HepG2 (cell line): ENCODE measurements at regions not wholly inside any gene's neighbourhood (a gene's known extent, or its start where the extent isn't known, plus 50 kb on each side); places are given as distances from the start of the nearest gene placed in this dataset.

Experiments used
- EEA1 ChIP-seq: sonication (generic); formaldehyde crosslinking; IDR thresholded peaks from 2 replicates; pipeline ENCODE4 v1.5.1; 2020; ENCODE audit warnings: mild to moderate bottlenecking, missing genetic modification reagents, borderline replicate concordance
- ERF ChIP-seq: IDR thresholded peaks from 2 replicates; pipeline ENCODE4 v1.6.1; 2018; ENCODE audit warnings: missing biosample characterization, missing genetic modification reagents
- HNF4G ChIP-seq, 2 experiments: sonication (generic) in 1 of 2; formaldehyde crosslinking in 1 of 2; IDR thresholded peaks; 2 replicates each; pipeline versions ENCODE4 v1.4.0 to v1.6.1; 2011 to 2020; ENCODE audit warnings: borderline replicate concordance in 2 of 2, low read depth in 2 of 2, mild to moderate bottlenecking in 2 of 2, low read length in 1 of 2, missing genetic modification reagents in 1 of 2, moderate library complexity in 1 of 2
- KAT2B ChIP-seq: fragments of 150-350 bp; IDR thresholded peaks from 2 replicates; pipeline ENCODE4 v1.6.1; 2014; ENCODE audit warnings: low read depth, low read length, borderline replicate concordance
- KLF11 ChIP-seq: IDR thresholded peaks from 2 replicates; pipeline ENCODE4 v1.6.1; 2016; ENCODE audit warnings: missing compliant biosample characterization
- MED8 ChIP-seq: sonication (generic); formaldehyde crosslinking; IDR thresholded peaks from 2 replicates; pipeline ENCODE4 v1.8.1; 2023; ENCODE audit warnings: mild to moderate bottlenecking, missing genetic modification reagents; ENCODE audit not compliant: insufficient replicate concordance
- NBN ChIP-seq: fragments of 450-650 bp; conservative IDR thresholded peaks from 2 replicates; pipeline ENCODE4 v1.6.1; 2017
- NFE2 ChIP-seq: sonication (generic); formaldehyde crosslinking; IDR thresholded peaks from 2 replicates; pipeline ENCODE4 v1.4.0; 2020; ENCODE audit warnings: missing genetic modification reagents
- NR2F1 ChIP-seq, 2 experiments: fragments of 450-650 bp in 1 of 2; formaldehyde crosslinking in 1 of 2; IDR thresholded peaks; 2 replicates each; pipeline versions ENCODE4 v1.5.0 to v1.6.1; 2016 to 2020; ENCODE audit warnings: mild to moderate bottlenecking in 1 of 2, missing compliant biosample characterization in 1 of 2, missing genetic modification reagents in 1 of 2, moderate library complexity in 1 of 2
- PAXIP1 ChIP-seq: sonication (generic); formaldehyde crosslinking; conservative IDR thresholded peaks from 2 replicates; pipeline ENCODE4 v1.4.0; 2020; ENCODE audit warnings: mild to moderate bottlenecking, missing genetic modification reagents, moderate library complexity
- RCOR2 ChIP-seq: IDR thresholded peaks from 2 replicates; pipeline ENCODE4 v1.6.1; 2016; ENCODE audit warnings: missing biosample characterization, missing genetic modification reagents
- SALL2 ChIP-seq: sonication (generic); formaldehyde crosslinking; IDR thresholded peaks from 2 replicates; pipeline ENCODE4 v1.8.1; 2023; ENCODE audit warnings: mild to moderate bottlenecking, missing genetic modification reagents, inconsistent platforms
- SIX1 ChIP-seq: sonication (generic); formaldehyde crosslinking; IDR thresholded peaks from 2 replicates; pipeline ENCODE4 v1.4.0; 2020; ENCODE audit warnings: missing genetic modification reagents, borderline replicate concordance
- SOX13 ChIP-seq, 3 experiments: fragments of 450-650 bp in 1 of 3; sonication (generic) in 1 of 3; formaldehyde crosslinking in 1 of 3; IDR thresholded peaks in 2 of 3; conservative IDR thresholded peaks in 1 of 3; 2 replicates each; pipeline versions ENCODE4 v1.5.0 to v1.6.1; 2016 to 2020; ENCODE audit warnings: antibody characterized with exemption in 1 of 3, mild to moderate bottlenecking in 1 of 3, missing compliant biosample characterization in 1 of 3, missing genetic modification reagents in 1 of 3, moderate library complexity in 1 of 3
- TAF1 ChIP-seq: sonication (generic); formaldehyde crosslinking; IDR thresholded peaks from 2 replicates; pipeline ENCODE4 v1.4.0; 2020; ENCODE audit warnings: missing genetic modification reagents
- ZBTB25 ChIP-seq: IDR thresholded peaks from 2 replicates; pipeline ENCODE4 v1.6.1; 2018; ENCODE audit warnings: missing genetic modification reagents
- ZBTB7B ChIP-seq: sonication (generic); formaldehyde crosslinking; IDR thresholded peaks from 2 replicates; pipeline ENCODE4 v1.4.0; 2020; ENCODE audit warnings: missing genetic modification reagents
- ZNF296 ChIP-seq: sonication (generic); formaldehyde crosslinking; conservative IDR thresholded peaks from 2 replicates; pipeline ENCODE4 v1.5.0; 2020; ENCODE audit warnings: mild to moderate bottlenecking, missing genetic modification reagents
- ZNF337 ChIP-seq: sonication (generic); formaldehyde crosslinking; IDR thresholded peaks from 2 replicates; pipeline ENCODE4 v1.5.1; 2020; ENCODE audit warnings: missing genetic modification reagents, low read depth, mild to moderate bottlenecking, borderline replicate concordance
- ZNF451 ChIP-seq: sonication (generic); formaldehyde crosslinking; IDR thresholded peaks from 2 replicates; pipeline ENCODE4 v1.5.0; 2020; ENCODE audit warnings: mild to moderate bottlenecking, missing genetic modification reagents
- ZNF619 ChIP-seq: sonication (generic); formaldehyde crosslinking; IDR thresholded peaks from 2 replicates; pipeline ENCODE4 v1.4.0; 2020; ENCODE audit warnings: mild to moderate bottlenecking, missing genetic modification reagents
- ZSCAN31 ChIP-seq: sonication (generic); formaldehyde crosslinking; IDR thresholded peaks from 2 replicates; pipeline ENCODE4 v1.5.0; 2020; ENCODE audit warnings: low read depth, mild to moderate bottlenecking, missing genetic modification reagents
- TF ChIP-seq, protein P1 (sequence below): sonication (generic); formaldehyde crosslinking; IDR thresholded peaks from 2 replicates; pipeline ENCODE4 v1.5.0; 2020; ENCODE audit warnings: missing genetic modification reagents

DNA sequence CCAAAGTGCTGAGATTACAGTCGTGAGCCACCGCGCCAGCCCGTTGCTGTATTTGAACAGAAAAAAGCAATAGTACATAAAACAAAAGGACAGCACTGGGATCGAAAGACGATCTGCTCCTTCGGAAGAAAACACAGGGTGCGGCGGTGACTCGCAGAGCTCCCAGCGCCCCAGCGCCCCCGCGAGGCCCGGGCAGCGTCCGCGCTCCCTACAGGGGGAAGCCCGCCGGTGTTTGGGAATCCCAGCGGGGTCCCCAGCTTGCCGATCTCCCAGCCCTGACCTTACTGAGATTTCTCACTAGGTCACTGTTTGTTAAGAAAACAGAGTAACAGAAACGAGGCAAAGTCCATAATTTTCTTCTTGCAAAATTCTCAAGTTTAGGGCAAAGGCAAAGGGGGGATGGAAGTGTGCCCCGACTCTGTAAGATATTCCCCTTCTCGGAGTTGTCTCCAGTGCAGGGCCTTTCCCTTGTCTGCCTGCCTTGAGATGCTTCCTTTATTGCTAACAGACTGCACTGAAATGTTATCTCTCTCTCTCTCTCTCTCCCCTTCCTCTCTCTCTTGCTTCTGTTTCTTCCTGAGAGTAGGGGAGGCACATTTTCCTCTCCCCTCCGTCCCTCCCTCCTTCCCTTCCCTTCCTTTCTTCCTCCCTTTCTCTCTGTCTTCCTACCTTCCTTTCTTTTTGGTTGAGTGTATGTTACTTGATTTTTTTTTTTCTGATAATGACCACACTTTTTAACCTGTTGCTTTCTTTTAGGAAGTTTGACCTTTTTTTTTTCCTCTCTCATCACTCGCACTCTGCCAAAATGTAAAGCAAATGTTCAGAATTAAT is 91.9 kb downstream of the TMEM30B start (continued):
- TF ChIP-seq ZBTB25: 0 out of 2 replicates have a peak, but pooled peaks have one; percentile 32
- TF ChIP-seq SIX1: no peak
- no peak for TF ChIP-seq ZNF296 (CRISPR knock-in tag)
- no peak for TF ChIP-seq ZSCAN31 (CRISPR knock-in tag)
- TF ChIP-seq EEA1 (CRISPR knock-in tag): no peak
- TF ChIP-seq SALL2: no peak
- no peak for TF ChIP-seq NFE2 (CRISPR knock-in tag)
- no peak for TF ChIP-seq ZNF337 (CRISPR knock-in tag)
- 0 out of 2 replicates have a peak, but pooled peaks have one; percentile 28 for TF ChIP-seq ERF (CRISPR knock-in tag)
- TF ChIP-seq SOX13 (IDR thresholded peaks at IDR 0.05): no peak
- TF ChIP-seq SOX13 (CRISPR knock-in tag; conservative IDR thresholded peaks at IDR 0.05 in 1 of 2, IDR thresholded peaks at IDR 0.05 in 1 of 2): peak in 1 of 2 experiments; percentile 27; a peak in 1 of 4 replicates
- TF ChIP-seq MED8 (CRISPR knock-in tag): no peak
- TF ChIP-seq HNF4G (IDR thresholded peaks at IDR 0.05; ENCODE audit: borderline replicate concordance, low read depth, low read length): peak; percentile 36; the same call in 1 of the 2 replicates
- TF ChIP-seq HNF4G (CRISPR knock-in tag; IDR thresholded peaks at IDR 0.05; ENCODE audit: borderline replicate concordance, low read depth): no peak
- no peak for TF ChIP-seq KLF11 (CRISPR knock-in tag)
- TF ChIP-seq, protein P1, sequence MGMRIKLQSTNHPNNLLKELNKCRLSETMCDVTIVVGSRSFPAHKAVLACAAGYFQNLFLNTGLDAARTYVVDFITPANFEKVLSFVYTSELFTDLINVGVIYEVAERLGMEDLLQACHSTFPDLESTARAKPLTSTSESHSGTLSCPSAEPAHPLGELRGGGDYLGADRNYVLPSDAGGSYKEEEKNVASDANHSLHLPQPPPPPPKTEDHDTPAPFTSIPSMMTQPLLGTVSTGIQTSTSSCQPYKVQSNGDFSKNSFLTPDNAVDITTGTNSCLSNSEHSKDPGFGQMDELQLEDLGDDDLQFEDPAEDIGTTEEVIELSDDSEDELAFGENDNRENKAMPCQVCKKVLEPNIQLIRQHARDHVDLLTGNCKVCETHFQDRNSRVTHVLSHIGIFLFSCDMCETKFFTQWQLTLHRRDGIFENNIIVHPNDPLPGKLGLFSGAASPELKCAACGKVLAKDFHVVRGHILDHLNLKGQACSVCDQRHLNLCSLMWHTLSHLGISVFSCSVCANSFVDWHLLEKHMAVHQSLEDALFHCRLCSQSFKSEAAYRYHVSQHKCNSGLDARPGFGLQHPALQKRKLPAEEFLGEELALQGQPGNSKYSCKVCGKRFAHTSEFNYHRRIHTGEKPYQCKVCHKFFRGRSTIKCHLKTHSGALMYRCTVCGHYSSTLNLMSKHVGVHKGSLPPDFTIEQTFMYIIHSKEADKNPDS (CRISPR knock-in tag): no peak
- peak; percentile 60; the same call in 1 of the 2 replicates for TF ChIP-seq ZBTB7B
- no peak for TF ChIP-seq RCOR2 (CRISPR knock-in tag)
- no peak for TF ChIP-seq KAT2B
- TF ChIP-seq NBN: no peak
- no peak for TF ChIP-seq ZNF619 (CRISPR knock-in tag)
- TF ChIP-seq PAXIP1: no peak
- no peak for TF ChIP-seq TAF1
- TF ChIP-seq NR2F1 (CRISPR knock-in tag; IDR thresholded peaks at IDR 0.05): peak in 1 of 2 experiments; percentile 46; a peak in 1 of 4 replicates
- TF ChIP-seq ZNF451 (CRISPR knock-in tag): no peak
